Panc1 (cell line): ENCODE measurements at regions not wholly inside any gene's neighbourhood (a gene's known extent, or its start where the extent isn't known, plus 50 kb on each side); places are given as distances from the start of the nearest gene placed in this dataset.

Experiments used
- ATAC-seq: fragments of 200-7000 bp; cut with Tn5 transposase; 2 replicates; pipeline ENCODE4 v1.9.1; 2020; ENCODE audit warnings: mild to moderate bottlenecking, moderate library complexity
- BruUV-seq: library from RNA; stranded (reverse); fragments of 400-500 nt; replicated peaks from 2 replicates; lab custom pipeline; 2021; lab: Mats Ljungman, UMichigan
- CTCF ChIA-PET: fragments of 300-600 bp; sonication (Branson Sonifier 250); formaldehyde crosslinking; loops from one replicate; lab custom pipeline; 2022; ENCODE audit warnings: antibody characterized with exemption; lab: Charles Lee
- POLR2A ChIA-PET: fragments of 300-600 bp; sonication (Branson Sonifier 250); formaldehyde crosslinking; loops from one replicate; lab custom pipeline; 2022; ENCODE audit warnings: antibody characterized with exemption; lab: Charles Lee
- DNase-seq: peaks from one replicate; pipeline ENCODE4 v3.0.0-alpha.2; 2010; ENCODE audit warnings: low read depth, low spot score
- H3K27ac ChIP-seq: 2 replicates; pipeline ENCODE4 v1.5.1; 2011; ENCODE audit warnings: mild to moderate bottlenecking, low read length, inconsistent platforms
- H3K27me3 ChIP-seq: fragments of 200-500 bp; sonication (Bioruptor generic); 2 replicates; pipeline ENCODE4 v1.6.0; 2014; ENCODE audit warnings: low read length, inconsistent platforms; ENCODE audit not compliant: control insufficient read depth, insufficient read depth
- H3K36me3 ChIP-seq: fragments of 200-500 bp; sonication (Bioruptor generic); 2 replicates; pipeline ENCODE4 v1.5.1; 2014; ENCODE audit warnings: inconsistent platforms, mild to moderate bottlenecking, low read length, moderate library complexity; ENCODE audit not compliant: control insufficient read depth, insufficient read depth
- H3K4me1 ChIP-seq: 2 replicates; pipeline ENCODE4 v1.5.1; 2011; ENCODE audit warnings: inconsistent platforms, mild to moderate bottlenecking, low read length, moderate library complexity; ENCODE audit not compliant: control insufficient read depth, insufficient read depth
- H3K4me3 ChIP-seq, 2 experiments: 2 replicates each; pipeline ENCODE4 v1.5.1; 2011 to 2012; ENCODE audit warnings: low read depth in 2 of 2, low read length in 2 of 2, mild to moderate bottlenecking in 2 of 2, inconsistent platforms in 1 of 2, moderate library complexity in 1 of 2
- H3K9me3 ChIP-seq: fragments of 200-500 bp; sonication (Bioruptor generic); 2 replicates; pipeline ENCODE4 v1.5.1; 2014; ENCODE audit warnings: low read depth, mild to moderate bottlenecking, inconsistent platforms, low read length, moderate library complexity; ENCODE audit not compliant: control insufficient read depth, insufficient read depth
- CTCF ChIP-seq: fragments of 450-650 bp; IDR thresholded peaks from 2 replicates; pipeline ENCODE4 v1.5.1; 2017; ENCODE audit warnings: mild to moderate bottlenecking
- POLR2AphosphoS5 ChIP-seq: IDR thresholded peaks from 2 replicates; pipeline ENCODE4 v1.6.1; 2012; ENCODE audit warnings: mild to moderate bottlenecking, low read depth, low read length, moderate library complexity
- REST ChIP-seq, 2 experiments: IDR thresholded peaks; 2 replicates each; pipeline ENCODE4 v1.6.1; 2011 to 2012; ENCODE audit warnings: low read depth in 2 of 2, control low read depth in 1 of 2, low read length in 1 of 2, mild to moderate bottlenecking in 1 of 2, moderate library complexity in 1 of 2; ENCODE audit not compliant: insufficient read depth in 1 of 2
- SIN3A ChIP-seq: IDR thresholded peaks from 2 replicates; pipeline ENCODE4 v1.6.1; 2012; ENCODE audit warnings: low read depth, mild to moderate bottlenecking, low read length, moderate library complexity, borderline replicate concordance; ENCODE audit not compliant: insufficient read depth
- TCF7L2 ChIP-seq: IDR thresholded peaks from 2 replicates; pipeline ENCODE4 v1.6.1; 2011; ENCODE audit warnings: mild to moderate bottlenecking, low read depth, low read length, inconsistent platforms
- in situ Hi-C: cut with HindIII; loops from 2 replicates; pipeline ENCODE4 v1.10.0; 2016; ENCODE audit warnings: low sequenced_read_pairs, low pct_unique_long_range_greater_than_20kb
- intact Hi-C: fragments of 100-400 bp; cut with micrococcal nuclease; formaldehyde crosslinking; loops from one replicate; pipeline ENCODE4 v1.10.0; 2022; ENCODE audit not compliant: unreplicated experiment

GRCh38 chr2:52036024-52036423 lies 1004.1 kb upstream of the NRXN1 start:
- no peak for DNase-seq
- Histone ChIP-seq H3K4me3 (no peak overlapping the region), H3K27me3 (no peaks in the 10 kb centered on the region), H3K4me1 (no peaks in the 10 kb centered on the region), H3K27ac (no peak overlapping the region), H3K9me3 (no peaks in the 10 kb centered on the region), H3K36me3 (no peaks in the 10 kb centered on the region)
- ChIA-PET CTCF (no interaction called here), POLR2A (no interaction called here)
- in situ Hi-C loops (no loop called here), intact Hi-C loops (no loop called here)
- no peak for ATAC-seq
- no peak for TF ChIP-seq REST (IDR thresholded peaks at IDR 0.05; ENCODE audit: insufficient read depth in 1 of 2, low read depth in 2 of 2, low read length in 1 of 2)
- no peak for TF ChIP-seq TCF7L2
- TF ChIP-seq POLR2AphosphoS5 = no peak
- no peak for TF ChIP-seq SIN3A
- TF ChIP-seq CTCF = no peak
- no TSS peak for BruUV-seq

GRCh38 chr2:52035391-52035790 lies 1003.5 kb upstream of the NRXN1 start:
- in situ Hi-C loops = no loop called here
- BruUV-seq = no TSS peak

More at GRCh38 chr2:52035391-52035790, 1003.5 kb upstream of the NRXN1 start:
- ATAC-seq (no peak), DNase-seq (no peak)
- POLR2A ChIA-PET = no interaction called here
- no peak overlapping the region for H3K27ac ChIP-seq
- H3K9me3 ChIP-seq = no peaks in the 10 kb centered on the region
- no peaks in the 10 kb centered on the region for H3K4me1 ChIP-seq
- intact Hi-C loops = no loop called here
- H3K4me3 ChIP-seq = no peak overlapping the region
- H3K36me3 ChIP-seq = no peaks in the 10 kb centered on the region
- no peaks in the 10 kb centered on the region for H3K27me3 ChIP-seq
- TF ChIP-seq POLR2AphosphoS5 (no peak), TCF7L2 (no peak), SIN3A (no peak), CTCF (no peak), REST (IDR thresholded peaks at IDR 0.05; ENCODE audit: insufficient read depth in 1 of 2, low read depth in 2 of 2, low read length in 1 of 2) (no peak)
- CTCF ChIA-PET = no interaction called here
